ENCODE measurements at regions not wholly inside any gene's neighbourhood (a gene's known extent, or its start where the extent isn't known, plus 50 kb on each side); places are given as distances from the start of the nearest gene placed in this dataset.

GRCh38 chr2:58495806-58496205 is 254.7 kb upstream of the FANCL start:
- Histone ChIP-seq H3K36me3 (ENCODE audit: insufficient read depth, low read length) (no peaks in the 10 kb centered on the region), H3K9me2 (ENCODE audit: insufficient read depth, low read length) (no peaks in the 10 kb centered on the region), H3K4me3 (ENCODE audit: low read length) (no peak overlapping the region), H2AFZ (ENCODE audit: low read depth, low read length) (no peak overlapping the region), H3K27ac (ENCODE audit: low read length) (no peak overlapping the region), H4K20me1 (ENCODE audit: insufficient read depth) (no peaks in the 10 kb centered on the region), H3K27me3 (ENCODE audit: insufficient read depth, low read depth, low read length) (no peaks in the 10 kb centered on the region), H3K9me3 (ENCODE audit: low read length) (no peaks in the 10 kb centered on the region), H3K4me2 (ENCODE audit: low read length) (no peak overlapping the region), H3K79me2 (replicated peaks; ENCODE audit: insufficient read depth, low read length) (no peaks in the 10 kb centered on the region), H3F3A (ENCODE audit: insufficient read depth, low read length, poor library complexity, severe bottlenecking) (no peaks in the 10 kb centered on the region), H3K9ac (ENCODE audit: low read length) (no peak overlapping the region)
- TF ChIP-seq SMC3 (conservative IDR thresholded peaks at IDR 0.05; ENCODE audit: poor library complexity) (no peak), CTCF (IDR thresholded peaks at IDR 0.05; ENCODE audit: poor library complexity, severe bottlenecking) (no peak), EZH2 (IDR thresholded peaks at IDR 0.05; ENCODE audit: borderline replicate concordance, insufficient read depth, low read length, poor library complexity, severe bottlenecking) (no peak), EP300 (conservative IDR thresholded peaks at IDR 0.05; ENCODE audit: poor library complexity, severe bottlenecking) (no peak), REST (IDR thresholded peaks at IDR 0.05; ENCODE audit: borderline replicate concordance) (no peak), RAD21 (conservative IDR thresholded peaks at IDR 0.05) (no peak), POLR2AphosphoS5 (IDR thresholded peaks at IDR 0.05) (no peak), TAF1 (IDR thresholded peaks at IDR 0.05; ENCODE audit: low read depth) (no peak), MXI1 (conservative IDR thresholded peaks at IDR 0.05; ENCODE audit: poor library complexity, severe bottlenecking) (no peak)

DNA sequence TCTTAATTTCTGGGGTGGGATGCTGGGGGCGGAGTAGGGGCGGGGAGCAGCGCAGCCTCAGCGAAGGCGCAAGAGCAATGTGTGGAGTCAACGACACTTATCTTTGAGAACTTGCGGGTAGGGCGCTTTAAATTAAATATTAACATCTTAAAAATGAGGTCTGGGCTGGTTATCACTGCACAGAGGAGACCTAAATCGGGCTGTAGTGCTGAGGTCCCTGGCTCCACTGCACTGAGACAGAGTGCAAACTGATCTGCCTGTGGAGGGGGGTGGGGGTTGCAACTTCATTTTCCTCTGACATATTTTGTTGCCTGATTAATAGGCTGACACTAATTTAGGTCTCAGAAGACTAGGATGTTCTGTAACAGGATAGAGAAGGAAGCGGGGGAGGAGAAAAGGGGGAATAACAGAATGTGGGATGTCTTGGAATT is 253.0 kb upstream of the FANCL start:
- H4K20me1 ChIP-seq (ENCODE audit: insufficient read depth): no peaks in the 10 kb centered on the region

More for the DNA sequence above, 253.0 kb upstream of the FANCL start:
- H2AFZ ChIP-seq (ENCODE audit: low read depth, low read length): no peak overlapping the region
- no peaks in the 10 kb centered on the region for H3K79me2 ChIP-seq (replicated peaks; ENCODE audit: insufficient read depth, low read length)
- H3K9me3 ChIP-seq (ENCODE audit: low read length): no peaks in the 10 kb centered on the region
- H3K9me2 ChIP-seq (ENCODE audit: insufficient read depth, low read length): no peaks in the 10 kb centered on the region
- H3K27me3 ChIP-seq (ENCODE audit: insufficient read depth, low read depth, low read length): no peaks in the 10 kb centered on the region
- H3K9ac ChIP-seq (ENCODE audit: low read length): no peak overlapping the region
- TF ChIP-seq RAD21 (conservative IDR thresholded peaks at IDR 0.05) (no peak), EP300 (conservative IDR thresholded peaks at IDR 0.05; ENCODE audit: poor library complexity, severe bottlenecking) (no peak), POLR2AphosphoS5 (IDR thresholded peaks at IDR 0.05) (no peak), EZH2 (IDR thresholded peaks at IDR 0.05; ENCODE audit: borderline replicate concordance, insufficient read depth, low read length, poor library complexity, severe bottlenecking) (no peak), REST (IDR thresholded peaks at IDR 0.05; ENCODE audit: borderline replicate concordance) (no peak), TAF1 (IDR thresholded peaks at IDR 0.05; ENCODE audit: low read depth) (no peak), SMC3 (conservative IDR thresholded peaks at IDR 0.05; ENCODE audit: poor library complexity) (no peak), CTCF (IDR thresholded peaks at IDR 0.05; ENCODE audit: poor library complexity, severe bottlenecking) (no peak), MXI1 (conservative IDR thresholded peaks at IDR 0.05; ENCODE audit: poor library complexity, severe bottlenecking) (no peak)
- H3F3A ChIP-seq (ENCODE audit: insufficient read depth, low read length, poor library complexity, severe bottlenecking): no peaks in the 10 kb centered on the region
- H3K36me3 ChIP-seq (ENCODE audit: insufficient read depth, low read length): no peaks in the 10 kb centered on the region
- no peak overlapping the region for H3K4me3 ChIP-seq (ENCODE audit: low read length)
- H3K27ac ChIP-seq (ENCODE audit: low read length): no peak overlapping the region
- H3K4me2 ChIP-seq (ENCODE audit: low read length): no peak overlapping the region
